ENCODE measurements at regions not wholly inside any gene's neighbourhood (a gene's known extent, or its start where the extent isn't known, plus 50 kb on each side); places are given as distances from the start of the nearest gene placed in this dataset.

GRCh38 chr2:8550937-8551621 is 130.8 kb upstream of the ID2 start:
- Histone ChIP-seq H3K9me2 (replicated peaks; ENCODE audit: insufficient read depth, low read length) (no peaks in the 10 kb centered on the region), H3K36me3 (replicated peaks; ENCODE audit: insufficient read depth, low read length) (no peaks in the 10 kb centered on the region), H3K27me3 (replicated peaks; ENCODE audit: insufficient read depth, low read length) (no peaks in the 10 kb centered on the region), H3K9ac (ENCODE audit: low read length) (no peak overlapping the region), H3K4me2 (ENCODE audit: low read depth, low read length) (no peak overlapping the region), H3K9me3 (replicated peaks; ENCODE audit: insufficient read depth, low read length) (no peaks in the 10 kb centered on the region), H3K4me1 (ENCODE audit: low read length) (no peaks in the 10 kb centered on the region), H2AFZ (ENCODE audit: low read length) (no peak overlapping the region), H3K79me2 (ENCODE audit: low read length) (no peaks in the 10 kb centered on the region), H3K27ac (ENCODE audit: low read length) (no peak overlapping the region), H3F3A (ENCODE audit: insufficient read depth, low read length) (no peaks in the 10 kb centered on the region), H3K4me3 (ENCODE audit: low read length) (no peak overlapping the region), H4K20me1 (ENCODE audit: insufficient read depth, low read length) (no peaks in the 10 kb centered on the region)
- no peak for TF ChIP-seq EZH2phosphoT487 (IDR thresholded peaks at IDR 0.05; ENCODE audit: low read length)
- TF ChIP-seq CTCF (IDR thresholded peaks at IDR 0.05; ENCODE audit: low read length), result no peak
- no peak for TF ChIP-seq EZH2 (optimal IDR thresholded peaks at IDR 0.05; ENCODE audit: low read depth, low read length)
- no peak for DNase-seq

GRCh38 chr2:8551622-8552074 is 130.2 kb upstream of the ID2 start:
- H3K9me3 ChIP-seq (replicated peaks; ENCODE audit: insufficient read depth, low read length), result no peaks in the 10 kb centered on the region
- no peaks in the 10 kb centered on the region for H3K79me2 ChIP-seq (ENCODE audit: low read length)
- DNase-seq, result no peak
- TF ChIP-seq EZH2 (optimal IDR thresholded peaks at IDR 0.05; ENCODE audit: low read depth, low read length) (no peak), CTCF (IDR thresholded peaks at IDR 0.05; ENCODE audit: low read length) (no peak), EZH2phosphoT487 (IDR thresholded peaks at IDR 0.05; ENCODE audit: low read length) (no peak)
- no peak overlapping the region for H3K9ac ChIP-seq (ENCODE audit: low read length)
- no peak overlapping the region for H2AFZ ChIP-seq (ENCODE audit: low read length)
- no peaks in the 10 kb centered on the region for H3K27me3 ChIP-seq (replicated peaks; ENCODE audit: insufficient read depth, low read length)
- H3K4me3 ChIP-seq (ENCODE audit: low read length), result no peak overlapping the region
- no peaks in the 10 kb centered on the region for H3K36me3 ChIP-seq (replicated peaks; ENCODE audit: insufficient read depth, low read length)
- H4K20me1 ChIP-seq (ENCODE audit: insufficient read depth, low read length), result no peaks in the 10 kb centered on the region
- H3K27ac ChIP-seq (ENCODE audit: low read length), result no peak overlapping the region
- no peaks in the 10 kb centered on the region for H3K9me2 ChIP-seq (replicated peaks; ENCODE audit: insufficient read depth, low read length)
- no peak overlapping the region for H3K4me2 ChIP-seq (ENCODE audit: low read depth, low read length)
- H3F3A ChIP-seq (ENCODE audit: insufficient read depth, low read length), result no peaks in the 10 kb centered on the region
- H3K4me1 ChIP-seq (ENCODE audit: low read length), result no peaks in the 10 kb centered on the region

GRCh38 chr2:8552293-8552801 is 129.5 kb upstream of the ID2 start:
- no peak overlapping the region for H3K4me2 ChIP-seq (ENCODE audit: low read depth, low read length)
- no peaks in the 10 kb centered on the region for H3K36me3 ChIP-seq (replicated peaks; ENCODE audit: insufficient read depth, low read length)
- no peak for DNase-seq
- no peak for TF ChIP-seq CTCF (IDR thresholded peaks at IDR 0.05; ENCODE audit: low read length)
- no peak for TF ChIP-seq EZH2phosphoT487 (IDR thresholded peaks at IDR 0.05; ENCODE audit: low read length)
- no peak for TF ChIP-seq EZH2 (optimal IDR thresholded peaks at IDR 0.05; ENCODE audit: low read depth, low read length)
- H3K27me3 ChIP-seq (replicated peaks; ENCODE audit: insufficient read depth, low read length), result no peaks in the 10 kb centered on the region
- no peak overlapping the region for H3K4me3 ChIP-seq (ENCODE audit: low read length)
- no peak overlapping the region for H2AFZ ChIP-seq (ENCODE audit: low read length)
- H4K20me1 ChIP-seq (ENCODE audit: insufficient read depth, low read length), result no peaks in the 10 kb centered on the region
- no peak overlapping the region for H3K9ac ChIP-seq (ENCODE audit: low read length)
- H3K9me3 ChIP-seq (replicated peaks; ENCODE audit: insufficient read depth, low read length), result no peaks in the 10 kb centered on the region
- H3F3A ChIP-seq (ENCODE audit: insufficient read depth, low read length), result no peaks in the 10 kb centered on the region
- no peaks in the 10 kb centered on the region for H3K9me2 ChIP-seq (replicated peaks; ENCODE audit: insufficient read depth, low read length)
- H3K4me1 ChIP-seq (ENCODE audit: low read length), result no peaks in the 10 kb centered on the region
- no peaks in the 10 kb centered on the region for H3K79me2 ChIP-seq (ENCODE audit: low read length)
- H3K27ac ChIP-seq (ENCODE audit: low read length), result no peak overlapping the region
